HG03196 (cell line): ENCODE measurements at regions not wholly inside any gene's neighbourhood (a gene's known extent, or its start where the extent isn't known, plus 50 kb on each side); places are given as distances from the start of the nearest gene placed in this dataset.

Source experiments
- ATAC-seq: cut with Tn5 transposase; IDR thresholded peaks from one replicate; pipeline ENCODE4 v1.9.1; 2021; ENCODE audit not compliant: unreplicated experiment

GRCh38 chr4:125070861-125071260 is 243.9 kb upstream of the FAT4 start:
- ATAC-seq = no peak

- no peak for ATAC-seq
Observed at GRCh38 chr4:125062115-125063050, 252.4 kb upstream of the FAT4 start.

- ATAC-seq = no peak
Observed at GRCh38 chr4:125060376-125060775, 254.4 kb upstream of the FAT4 start.

- ATAC-seq = no peak
Observed at GRCh38 chr4:125049711-125050110, 265.0 kb upstream of the FAT4 start.

- ATAC-seq = no peak
Observed at GRCh38 chr4:125045311-125045710, 269.4 kb upstream of the FAT4 start.

GRCh38 chr4:125044886-125045285 is 269.9 kb upstream of the FAT4 start:
- ATAC-seq = no peak

- ATAC-seq = no peak
Observed at GRCh38 chr4:125043486-125043885, 271.3 kb upstream of the FAT4 start.

GRCh38 chr4:125042041-125042440 is 272.7 kb upstream of the FAT4 start:
- ATAC-seq = no peak

- no peak for ATAC-seq
Observed at GRCh38 chr4:125041372-125041930, 273.3 kb upstream of the FAT4 start.

- ATAC-seq = no peak
Observed at GRCh38 chr4:125039550-125039949, 275.2 kb upstream of the FAT4 start.

- ATAC-seq = no peak
Observed at GRCh38 chr4:125022855-125023501, 291.8 kb upstream of the FAT4 start.

GRCh38 chr4:125021189-125021588 is 293.6 kb upstream of the FAT4 start:
- no peak for ATAC-seq

GRCh38 chr4:125020089-125021034 is 294.4 kb upstream of the FAT4 start:
- ATAC-seq = no peak

GRCh38 chr4:125016892-125017299 is 297.9 kb upstream of the FAT4 start:
- no peak for ATAC-seq

GRCh38 chr4:125013891-125014290 is 300.9 kb upstream of the FAT4 start:
- ATAC-seq = no peak

GRCh38 chr4:125011646-125012045 is 299.1 kb upstream of the ANKRD50 start:
- ATAC-seq = no peak

- ATAC-seq = no peak
Observed at GRCh38 chr4:125010796-125011503, 298.4 kb upstream of the ANKRD50 start.

GRCh38 chr4:125008676-125009075 is 296.1 kb upstream of the ANKRD50 start:
- no peak for ATAC-seq

GRCh38 chr4:125004676-125005075 is 292.1 kb upstream of the ANKRD50 start:
- no peak for ATAC-seq

GRCh38 chr4:125003840-125004239 is 291.3 kb upstream of the ANKRD50 start:
- ATAC-seq = no peak
